Panc1 (cell line): ENCODE measurements at regions not wholly inside any gene's neighbourhood (a gene's known extent, or its start where the extent isn't known, plus 50 kb on each side); places are given as distances from the start of the nearest gene placed in this dataset.

Source experiments
- REST ChIP-seq, 2 experiments: IDR thresholded peaks; 2 replicates each; pipeline ENCODE4 v1.6.1; 2011 to 2012; ENCODE audit warnings: low read depth in 2 of 2, control low read depth in 1 of 2, low read length in 1 of 2, mild to moderate bottlenecking in 1 of 2, moderate library complexity in 1 of 2; ENCODE audit not compliant: insufficient read depth in 1 of 2
- TF ChIP-seq, protein P1 (sequence below): fragments of 450-650 bp; IDR thresholded peaks from 2 replicates; pipeline ENCODE4 v1.5.1; 2017; ENCODE audit warnings: mild to moderate bottlenecking

DNA sequence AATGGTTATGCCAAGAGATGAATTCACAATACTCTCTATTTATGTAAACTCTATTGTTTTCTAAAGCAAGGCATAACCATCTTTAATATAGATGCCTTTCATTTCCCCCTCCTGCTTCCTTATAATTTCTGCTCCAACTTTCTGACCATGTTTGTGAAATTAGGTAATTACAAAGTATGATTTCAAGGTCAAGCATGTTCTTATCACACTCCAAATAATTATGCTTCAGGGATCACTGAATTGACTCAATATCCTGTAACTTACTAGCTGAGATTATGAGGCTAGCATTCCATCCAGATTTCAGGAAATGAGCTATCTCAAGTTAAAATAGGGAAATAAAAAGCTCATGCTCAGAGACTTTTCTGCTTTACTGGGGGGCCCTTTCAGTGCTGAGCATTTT lies 655.9 kb upstream of the IGFBP3 start:
- TF ChIP-seq, protein P1, sequence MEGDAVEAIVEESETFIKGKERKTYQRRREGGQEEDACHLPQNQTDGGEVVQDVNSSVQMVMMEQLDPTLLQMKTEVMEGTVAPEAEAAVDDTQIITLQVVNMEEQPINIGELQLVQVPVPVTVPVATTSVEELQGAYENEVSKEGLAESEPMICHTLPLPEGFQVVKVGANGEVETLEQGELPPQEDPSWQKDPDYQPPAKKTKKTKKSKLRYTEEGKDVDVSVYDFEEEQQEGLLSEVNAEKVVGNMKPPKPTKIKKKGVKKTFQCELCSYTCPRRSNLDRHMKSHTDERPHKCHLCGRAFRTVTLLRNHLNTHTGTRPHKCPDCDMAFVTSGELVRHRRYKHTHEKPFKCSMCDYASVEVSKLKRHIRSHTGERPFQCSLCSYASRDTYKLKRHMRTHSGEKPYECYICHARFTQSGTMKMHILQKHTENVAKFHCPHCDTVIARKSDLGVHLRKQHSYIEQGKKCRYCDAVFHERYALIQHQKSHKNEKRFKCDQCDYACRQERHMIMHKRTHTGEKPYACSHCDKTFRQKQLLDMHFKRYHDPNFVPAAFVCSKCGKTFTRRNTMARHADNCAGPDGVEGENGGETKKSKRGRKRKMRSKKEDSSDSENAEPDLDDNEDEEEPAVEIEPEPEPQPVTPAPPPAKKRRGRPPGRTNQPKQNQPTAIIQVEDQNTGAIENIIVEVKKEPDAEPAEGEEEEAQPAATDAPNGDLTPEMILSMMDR = no peak
- no peak for TF ChIP-seq REST (IDR thresholded peaks at IDR 0.05; ENCODE audit: insufficient read depth in 1 of 2, low read depth in 2 of 2, low read length in 1 of 2)
